H1 (cell line): ENCODE measurements at regions not wholly inside any gene's neighbourhood (a gene's known extent, or its start where the extent isn't known, plus 50 kb on each side); places are given as distances from the start of the nearest gene placed in this dataset.

Experiments
- CTCF ChIA-PET: fragments of 300-600 bp; sonication (Branson Sonifier 250); formaldehyde crosslinking; loops from one replicate; lab custom pipeline; 2021; ENCODE audit not compliant: partially characterized antibody; lab: Charles Lee
- POLR2A ChIA-PET: fragments of 300-600 bp; sonication (Branson Sonifier 250); formaldehyde crosslinking; loops from one replicate; lab custom pipeline; 2021; ENCODE audit warnings: inconsistent platforms; ENCODE audit not compliant: partially characterized antibody; lab: Charles Lee
- DNase-seq, 2 experiments: peaks; one replicate each; pipeline versions ENCODE4 v3.0.0 to v3.0.0-alpha.2; 2010 to 2022; ENCODE audit warnings: low spot score in 2 of 2, low read depth in 1 of 2, mixed read lengths in 1 of 2
- FAIRE-seq: peaks from 2 replicates; lab custom pipeline; 2011; peaks lifted over from hg19 to GRCh38; lab: Jason Lieb, UNC
- H2AFZ ChIP-seq: 2 replicates; pipeline ENCODE4 v1.8.1; 2012; ENCODE audit warnings: low read length, inconsistent platforms
- H2AK5ac ChIP-seq: 2 replicates; pipeline ENCODE4 v1.6.1; 2013; ENCODE audit warnings: low read depth, low read length
- H2BK120ac ChIP-seq: replicated peaks from 2 replicates; pipeline ENCODE3; 2013; ENCODE audit warnings: low read depth, low read length, inconsistent platforms
- H2BK12ac ChIP-seq: 2 replicates; pipeline ENCODE4 v1.6.1; 2013; ENCODE audit warnings: low read depth, low read length
- H2BK15ac ChIP-seq: 2 replicates; pipeline ENCODE4 v1.6.1; 2013; ENCODE audit warnings: low read length
- H2BK20ac ChIP-seq: 2 replicates; pipeline ENCODE4 v1.6.1; 2013; ENCODE audit warnings: low read length
- H2BK5ac ChIP-seq: 2 replicates; pipeline ENCODE4 v1.6.1; 2013; ENCODE audit warnings: low read depth, low read length
- H3K14ac ChIP-seq: 2 replicates; pipeline ENCODE4 v1.6.1; 2013; ENCODE audit warnings: inconsistent platforms; ENCODE audit not compliant: insufficient read length
- H3K18ac ChIP-seq: 2 replicates; pipeline ENCODE4 v1.6.1; 2013; ENCODE audit warnings: low read length; ENCODE audit errors: extremely low read depth
- H3K23ac ChIP-seq: 2 replicates; pipeline ENCODE4 v1.6.1; 2013; ENCODE audit warnings: inconsistent platforms; ENCODE audit not compliant: insufficient read length
- H3K23me2 ChIP-seq: 2 replicates; pipeline ENCODE4 v1.6.1; 2013; ENCODE audit warnings: low read depth, low read length
- H3K27ac ChIP-seq: 2 replicates; pipeline ENCODE4 v1.6.1; 2011; ENCODE audit warnings: low read depth, low read length, inconsistent platforms
- H3K27me3 ChIP-seq, 4 experiments: replicated peaks in 1 of 4; 1 replicate in 1 of 4; 2 replicates in 3 of 4; pipeline versions ENCODE4 v1.6.1 to v1.8.1; 2011 to 2013; ENCODE audit warnings: low read length in 3 of 4, mild to moderate bottlenecking in 3 of 4, inconsistent platforms in 2 of 4, mixed read lengths in 2 of 4, moderate library complexity in 1 of 4; ENCODE audit not compliant: control insufficient read depth in 3 of 4, insufficient read depth in 3 of 4; ENCODE audit errors: extremely low read depth in 1 of 4
- H3K36me3 ChIP-seq, 4 experiments: 2 replicates each; pipeline versions ENCODE4 v1.6.1 to v1.8.1; 2011 to 2013; ENCODE audit warnings: mild to moderate bottlenecking in 4 of 4, low read length in 3 of 4, moderate library complexity in 2 of 4, control low read depth in 1 of 4, inconsistent platforms in 1 of 4; ENCODE audit not compliant: insufficient read depth in 4 of 4, control insufficient read depth in 2 of 4
- H3K4ac ChIP-seq: replicated peaks from 2 replicates; pipeline ENCODE3; 2013; ENCODE audit warnings: low read length, low read depth, mixed read lengths, inconsistent platforms; ENCODE audit not compliant: insufficient read length
- H3K4me1 ChIP-seq, 4 experiments: replicated peaks in 1 of 4; 1 replicate in 1 of 4; 2 replicates in 3 of 4; pipeline versions ENCODE4 v1.6.1 to v1.8.1; 2011 to 2013; ENCODE audit warnings: low read length in 3 of 4, inconsistent platforms in 2 of 4, mixed read lengths in 1 of 4; ENCODE audit not compliant: insufficient read depth in 4 of 4, control insufficient read depth in 3 of 4
- H3K4me2 ChIP-seq, 2 experiments: 2 replicates each; pipeline versions ENCODE4 v1.6.1 to v1.8.1; 2011 to 2013; ENCODE audit warnings: low read depth in 2 of 2, low read length in 2 of 2, control low read depth in 1 of 2, inconsistent platforms in 1 of 2, mild to moderate bottlenecking in 1 of 2; ENCODE audit not compliant: insufficient read depth in 1 of 2
- H3K4me3 ChIP-seq, 4 experiments: fragments of 200-600, 300-600 bp in 1 of 4; sonication (generic), shearing (Covaris generic), sonication (Bioruptor Twin) in 1 of 4; 2 replicates each; pipeline versions ENCODE4 v1.5.1 to v1.8.1; 2011 to 2016; ENCODE audit warnings: low read length in 4 of 4, low read depth in 3 of 4, control low read depth in 2 of 4, inconsistent platforms in 2 of 4, mild to moderate bottlenecking in 2 of 4, mixed read lengths in 1 of 4, moderate library complexity in 1 of 4; ENCODE audit not compliant: insufficient read depth in 2 of 4; ENCODE audit errors: extremely low read depth in 1 of 4
- H3K56ac ChIP-seq: replicated peaks from 2 replicates; pipeline ENCODE3; 2013; ENCODE audit warnings: low read depth, mild to moderate bottlenecking, mixed read lengths, low read length, inconsistent platforms; ENCODE audit not compliant: insufficient read length
- H3K79me1 ChIP-seq: 2 replicates; pipeline ENCODE4 v1.6.1; 2013; ENCODE audit warnings: low read depth, low read length, control low read depth
- H3K79me2 ChIP-seq, 2 experiments: 2 replicates each; pipeline versions ENCODE4 v1.6.1 to v1.8.1; 2012 to 2013; ENCODE audit warnings: low read length in 2 of 2, mild to moderate bottlenecking in 2 of 2, inconsistent platforms in 1 of 2; ENCODE audit not compliant: insufficient read depth in 2 of 2, control insufficient read depth in 1 of 2
- H3K9ac ChIP-seq, 4 experiments: replicated peaks in 1 of 4; 1 replicate in 1 of 4; 2 replicates in 3 of 4; pipeline versions ENCODE4 v1.6.1 to v1.8.1; 2011 to 2013; ENCODE audit warnings: low read depth in 3 of 4, low read length in 3 of 4, control low read depth in 2 of 4, mild to moderate bottlenecking in 2 of 4, moderate library complexity in 2 of 4, inconsistent platforms in 1 of 4; ENCODE audit errors: extremely low read depth in 1 of 4
- H3K9me3 ChIP-seq, 2 experiments: 2 replicates each; pipeline versions ENCODE4 v1.6.1 to v1.8.1; 2012 to 2013; ENCODE audit warnings: mild to moderate bottlenecking in 2 of 2, moderate library complexity in 2 of 2, control low read depth in 1 of 2, inconsistent platforms in 1 of 2, low read depth in 1 of 2, low read length in 1 of 2, mixed read lengths in 1 of 2; ENCODE audit not compliant: insufficient read depth in 2 of 2
- H4K20me1 ChIP-seq, 2 experiments: replicated peaks in 1 of 2; 2 replicates each; pipeline versions ENCODE3 to v1.8.1; 2011 to 2013; ENCODE audit warnings: inconsistent platforms in 2 of 2, low read length in 2 of 2, mild to moderate bottlenecking in 1 of 2; ENCODE audit not compliant: insufficient read depth in 2 of 2, control insufficient read depth in 1 of 2
- H4K5ac ChIP-seq: 2 replicates; pipeline ENCODE4 v1.6.1; 2013; ENCODE audit warnings: low read length, low read depth, mixed read lengths, inconsistent platforms; ENCODE audit not compliant: insufficient read length
- H4K8ac ChIP-seq: 2 replicates; pipeline ENCODE4 v1.8.0; 2013; ENCODE audit warnings: mild to moderate bottlenecking, moderate library complexity, low read length, inconsistent platforms; ENCODE audit not compliant: insufficient read depth; ENCODE audit errors: extremely low read depth
- H4K91ac ChIP-seq: replicated peaks from 2 replicates; pipeline ENCODE3; 2013; ENCODE audit warnings: low read length, mixed read lengths, inconsistent platforms; ENCODE audit not compliant: insufficient read length
- CBX5 ChIP-seq: fragments of 300-800, 300-1000 bp; sonication (generic); IDR thresholded peaks from 2 replicates; pipeline ENCODE4 v1.7.1; 2016; ENCODE audit warnings: antibody characterized with exemption, low read length, low read depth
- EGR1 ChIP-seq: IDR thresholded peaks from 2 replicates; pipeline ENCODE4 v1.6.1; 2011; ENCODE audit warnings: low read depth, low read length, borderline replicate concordance
- GABPA ChIP-seq: IDR thresholded peaks from 2 replicates; pipeline ENCODE4 v1.6.1; 2011; ENCODE audit warnings: mild to moderate bottlenecking, low read length, moderate library complexity, borderline replicate concordance; ENCODE audit not compliant: insufficient read depth
- KDM5A ChIP-seq: fragments of 200-600 bp; IDR thresholded peaks from 2 replicates; pipeline ENCODE4 v1.7.1; 2012; ENCODE audit warnings: mild to moderate bottlenecking, low read length, inconsistent platforms, mixed read lengths
- MAFK ChIP-seq: IDR thresholded peaks from 2 replicates; pipeline ENCODE4 v1.6.1; 2012; ENCODE audit warnings: low read depth, mild to moderate bottlenecking, improper control_type of control experiment, low read length
- PHF8 ChIP-seq: fragments of 200-600 bp; sonication (generic); conservative IDR thresholded peaks from 2 replicates; pipeline ENCODE4 v1.7.1; 2012; ENCODE audit warnings: low read depth, mild to moderate bottlenecking, inconsistent platforms, low read length, moderate library complexity
- RAD21 ChIP-seq, 2 experiments: IDR thresholded peaks in 1 of 2; conservative IDR thresholded peaks in 1 of 2; 2 replicates each; pipeline ENCODE4 v1.6.1; 2011; ENCODE audit warnings: low read depth in 2 of 2, low read length in 2 of 2, improper control_type of control experiment in 1 of 2, inconsistent platforms in 1 of 2, mild to moderate bottlenecking in 1 of 2, moderate library complexity in 1 of 2
- RXRA ChIP-seq: IDR thresholded peaks from 2 replicates; pipeline ENCODE4 v1.6.1; 2011; ENCODE audit warnings: low read depth, mild to moderate bottlenecking, low read length, moderate library complexity; ENCODE audit not compliant: insufficient read depth
- TAF1 ChIP-seq: IDR thresholded peaks from 2 replicates; pipeline ENCODE4 v1.6.1; 2011; ENCODE audit warnings: mild to moderate bottlenecking, low read depth, low read length
- WGBS, 2 experiments: shearing (Covaris generic) in 1 of 2; methylation state at CpG; one replicate each; pipeline versions ENCODE4 v1.1.6 to v1.1.7; 2013 to 2015; ENCODE audit warnings: low lambda C conversion rate in 2 of 2, mixed read lengths in 2 of 2, inconsistent platforms in 1 of 2, low coverage in 1 of 2, missing lambda C conversion rate in 1 of 2; ENCODE audit not compliant: insufficient replicate concordance in 2 of 2, insufficient coverage in 1 of 2, insufficient read length in 1 of 2; ENCODE audit errors: extremely low coverage in 1 of 2, missing lambda C conversion rate in 1 of 2; 5-methylcytosine and 5-hydroxymethylcytosine counted together
- TF ChIP-seq, protein P1 (sequence below): IDR thresholded peaks from 2 replicates; pipeline ENCODE4 v1.6.1; 2011; ENCODE audit warnings: low read length, improper control_type of control experiment

DNA sequence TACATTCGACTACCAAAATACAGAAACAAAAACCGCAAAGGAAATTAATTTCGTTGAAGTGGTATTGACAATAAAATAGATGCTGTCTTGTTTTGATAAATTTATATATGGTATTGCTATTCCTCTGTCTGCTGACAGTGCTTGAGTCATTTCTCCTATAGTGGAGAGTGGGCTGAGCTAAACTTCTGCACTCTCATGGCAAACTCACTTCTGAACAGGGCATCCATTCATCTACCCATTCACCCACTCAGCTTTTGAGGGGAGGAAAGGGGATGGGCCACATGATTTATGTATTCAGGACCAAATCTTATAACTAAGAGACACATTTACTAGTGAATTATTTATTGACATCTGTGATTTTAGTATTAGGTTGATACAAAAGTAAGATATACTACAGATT, 137.6 kb upstream of the PLXNA4 start:
- Histone ChIP-seq H3K23ac (no peak overlapping the region), H2BK120ac (no peak overlapping the region), H4K5ac (no peak overlapping the region), H2BK12ac (no peak overlapping the region), H2BK5ac (no peak overlapping the region), H4K20me1 (no peaks in the 10 kb centered on the region), H3K18ac (no peak overlapping the region), H4K91ac (no peak overlapping the region), H2AFZ (no peak overlapping the region), H3K27me3 (no peaks in the 10 kb centered on the region), H3K4me1 (no peaks in the 10 kb centered on the region), H3K23me2 (no peaks in the 10 kb centered on the region), H4K8ac (no peak overlapping the region), H3K56ac (no peak overlapping the region), H3K4me2 (no peak overlapping the region), H2BK20ac (no peak overlapping the region), H2BK15ac (no peak overlapping the region), H3K27ac (no peak overlapping the region), H3K79me2 (no peaks in the 10 kb centered on the region), H2AK5ac (no peak overlapping the region), H3K4me3 (no peak overlapping the region), H3K4ac (no peak overlapping the region), H3K36me3 (no peaks in the 10 kb centered on the region), H3K9ac (no peak overlapping the region), H3K9me3 (no peaks in the 10 kb centered on the region), H3K14ac (no peak overlapping the region), H3K79me1 (no peaks in the 10 kb centered on the region)
- WGBS, 2 experiments: 83% methylated on average over 3 of the region's 3 CpGs; no CpG with 5 or more reads in 1 of the 2 experiments
- ChIA-PET CTCF (interaction anchor here (0.6 to 2.7 kb wide), 4 partner anchors 10 to 1140 kb away, joined by 3 to 8 read pairs (median 4); no protein-coding TSS in a partner anchor), POLR2A (no interaction called here)
- DNase-seq: no peak
- no peak for FAIRE-seq
- TF ChIP-seq KDM5A: no peak
- no peak for TF ChIP-seq GABPA
- TF ChIP-seq PHF8: no peak
- no peak for TF ChIP-seq CBX5
- TF ChIP-seq TAF1: no peak
- TF ChIP-seq, protein P1, sequence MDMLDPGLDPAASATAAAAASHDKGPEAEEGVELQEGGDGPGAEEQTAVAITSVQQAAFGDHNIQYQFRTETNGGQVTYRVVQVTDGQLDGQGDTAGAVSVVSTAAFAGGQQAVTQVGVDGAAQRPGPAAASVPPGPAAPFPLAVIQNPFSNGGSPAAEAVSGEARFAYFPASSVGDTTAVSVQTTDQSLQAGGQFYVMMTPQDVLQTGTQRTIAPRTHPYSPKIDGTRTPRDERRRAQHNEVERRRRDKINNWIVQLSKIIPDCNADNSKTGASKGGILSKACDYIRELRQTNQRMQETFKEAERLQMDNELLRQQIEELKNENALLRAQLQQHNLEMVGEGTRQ: no peak
- TF ChIP-seq MAFK: no peak
- no peak for TF ChIP-seq EGR1
- TF ChIP-seq RAD21 (IDR thresholded peaks at IDR 0.05 in 1 of 2, conservative IDR thresholded peaks at IDR 0.05 in 1 of 2; ENCODE audit: low read depth in 2 of 2, low read length in 2 of 2): no peak
- TF ChIP-seq RXRA: no peak
